Nephron progenitor cell (in vitro differentiated cells): ENCODE measurements at regions not wholly inside any gene's neighbourhood (a gene's known extent, or its start where the extent isn't known, plus 50 kb on each side); places are given as distances from the start of the nearest gene placed in this dataset.
"Not testable (repeated sequence)": the region's sequence is repeated elsewhere in the genome, so short reads cannot be mapped to it uniquely, and the experiment has no call there.

ENCODE experiments used
- DNase-seq: peaks from one replicate; pipeline ENCODE4 v3.0.0; 2021
- H3K27ac Mint-ChIP-seq: 2 replicates; pipeline ENCODE4 v1.8.0; 2021; ENCODE audit warnings: mild to moderate bottlenecking, moderate library complexity, mixed read lengths
- H3K27me3 Mint-ChIP-seq: 2 replicates; pipeline ENCODE4 v1.8.0; 2021; ENCODE audit warnings: mild to moderate bottlenecking, low read depth, mixed read lengths; ENCODE audit not compliant: poor library complexity
- H3K36me3 Mint-ChIP-seq: 2 replicates; pipeline ENCODE4 v1.8.0; 2021; ENCODE audit warnings: low read depth, mixed read lengths
- H3K4me1 Mint-ChIP-seq: 2 replicates; pipeline ENCODE4 v1.8.0; 2021; ENCODE audit warnings: mixed read lengths
- H3K4me3 Mint-ChIP-seq: 2 replicates; pipeline ENCODE4 v1.8.0; 2021; ENCODE audit warnings: mild to moderate bottlenecking, moderate library complexity, mixed read lengths
- H3K9me3 Mint-ChIP-seq: 2 replicates; pipeline ENCODE4 v1.8.0; 2021; ENCODE audit warnings: mild to moderate bottlenecking, moderate library complexity, mixed read lengths

GRCh38 chr9:41839786-41840185 lies 289.4 kb downstream of the CNTNAP3B start:
- not testable (repeated sequence) for H3K27ac Mint-ChIP-seq, H3K9me3 Mint-ChIP-seq, H3K4me1 Mint-ChIP-seq, DNase-seq, H3K36me3 Mint-ChIP-seq, H3K4me3 Mint-ChIP-seq, H3K27me3 Mint-ChIP-seq

GRCh38 chr9:41838953-41839352 lies 290.3 kb downstream of the CNTNAP3B start:
- not testable (repeated sequence) for H3K9me3 Mint-ChIP-seq, H3K27me3 Mint-ChIP-seq, H3K4me3 Mint-ChIP-seq, H3K27ac Mint-ChIP-seq, H3K4me1 Mint-ChIP-seq, H3K36me3 Mint-ChIP-seq, DNase-seq

GRCh38 chr9:41838562-41838851 lies 290.7 kb downstream of the CNTNAP3B start:
- not testable (repeated sequence) for H3K27me3 Mint-ChIP-seq, H3K4me1 Mint-ChIP-seq

DNA sequence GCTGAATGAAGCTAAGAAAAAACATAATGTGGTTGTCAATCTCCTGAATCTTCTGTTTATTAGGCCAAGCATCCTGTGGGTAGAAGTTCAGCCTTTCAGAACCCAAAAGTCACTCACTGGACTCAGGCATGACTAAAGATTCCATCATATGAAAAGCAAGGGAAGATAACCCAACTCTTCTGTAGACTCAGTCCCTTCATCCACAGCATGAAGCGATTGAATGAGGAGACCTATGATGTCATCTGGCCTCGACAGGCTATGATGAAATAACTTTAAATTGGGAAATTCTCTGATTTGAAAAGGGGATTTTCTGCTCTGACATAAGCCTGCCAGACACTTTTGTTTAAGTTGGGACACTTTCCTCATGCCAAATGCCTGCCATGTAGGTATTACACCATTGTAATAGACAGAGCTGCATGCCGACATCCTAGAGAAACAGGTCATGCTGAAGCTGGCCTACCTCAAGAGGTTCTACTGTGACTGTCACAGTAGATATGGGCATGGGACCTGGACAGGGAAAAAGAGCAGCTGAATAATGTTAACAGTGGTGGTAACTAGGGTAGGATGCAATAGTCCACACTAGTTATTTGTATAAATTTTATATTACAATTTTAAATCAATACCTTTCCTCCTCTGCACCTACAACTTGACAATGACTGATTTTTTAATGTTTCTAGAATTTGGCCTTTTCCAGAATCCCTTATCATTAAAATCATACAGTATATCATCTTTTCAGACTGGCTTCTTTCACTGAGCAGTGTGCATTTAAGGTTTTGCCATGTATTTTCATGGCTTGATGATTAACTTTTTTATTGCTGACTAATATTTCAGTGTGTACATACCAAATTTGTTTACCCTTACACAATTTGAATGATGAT lies 291.3 kb downstream of the CNTNAP3B start:
- not testable (repeated sequence) for H3K27ac Mint-ChIP-seq, H3K9me3 Mint-ChIP-seq, H3K4me1 Mint-ChIP-seq, H3K36me3 Mint-ChIP-seq, DNase-seq, H3K27me3 Mint-ChIP-seq, H3K4me3 Mint-ChIP-seq

More at GRCh38 chr9:41838562-41838851, 290.7 kb downstream of the CNTNAP3B start:
- DNase-seq, H3K27ac Mint-ChIP-seq, H3K4me3 Mint-ChIP-seq, H3K9me3 Mint-ChIP-seq, H3K36me3 Mint-ChIP-seq: not testable (repeated sequence)

DNA sequence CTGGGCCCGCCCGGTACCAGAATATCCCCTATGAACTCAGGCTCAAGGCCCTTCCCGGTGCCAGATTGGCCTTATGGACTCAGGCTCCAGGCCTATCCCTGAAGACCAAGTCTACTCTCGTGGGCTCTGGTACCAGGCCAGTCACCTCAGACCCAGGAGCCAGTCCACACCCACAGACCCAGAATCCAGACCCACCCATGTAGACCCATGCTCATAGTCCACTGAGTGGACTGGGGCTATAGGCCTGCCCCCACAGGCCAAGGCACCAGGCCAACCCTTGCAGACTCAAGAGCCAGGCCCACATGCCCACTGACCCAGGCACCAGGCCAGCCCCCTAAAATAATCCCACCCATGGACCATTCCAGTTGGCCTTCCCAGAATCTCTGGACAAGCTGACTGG lies 296.1 kb downstream of the CNTNAP3B start:
- not testable (repeated sequence) for H3K4me3 Mint-ChIP-seq, H3K36me3 Mint-ChIP-seq, H3K27ac Mint-ChIP-seq, H3K4me1 Mint-ChIP-seq, DNase-seq, H3K9me3 Mint-ChIP-seq, H3K27me3 Mint-ChIP-seq

DNA sequence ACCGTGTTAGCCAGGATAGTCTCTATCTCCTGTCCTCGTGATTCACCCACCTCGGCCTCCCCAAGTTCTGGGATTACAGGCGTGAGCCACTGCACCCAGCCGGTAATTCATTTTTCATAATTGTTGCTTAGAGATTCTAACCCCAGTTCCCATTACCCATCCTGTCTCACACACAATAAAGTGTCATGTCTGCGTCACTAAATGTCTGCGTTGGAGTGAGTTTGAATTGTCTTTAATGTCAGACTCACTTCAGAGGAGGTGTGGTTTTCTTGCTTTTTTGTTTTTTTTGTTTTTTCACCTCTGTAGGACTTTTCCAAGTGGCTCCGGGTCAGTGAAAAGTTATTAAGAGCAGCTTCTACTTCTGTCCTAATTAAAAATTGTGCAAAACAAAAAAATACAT lies 304.5 kb downstream of the CNTNAP3B start:
- H3K9me3 Mint-ChIP-seq, H3K4me3 Mint-ChIP-seq, H3K4me1 Mint-ChIP-seq, H3K36me3 Mint-ChIP-seq, H3K27ac Mint-ChIP-seq, DNase-seq, H3K27me3 Mint-ChIP-seq: not testable (repeated sequence)

- not testable (repeated sequence) for H3K36me3 Mint-ChIP-seq, H3K4me3 Mint-ChIP-seq, H3K27me3 Mint-ChIP-seq, H3K4me1 Mint-ChIP-seq, DNase-seq, H3K27ac Mint-ChIP-seq
- peaks cover 26% of the 10 kb centered on the region for H3K9me3 Mint-ChIP-seq
Measured at GRCh38 chr9:41802706-41803105, 326.5 kb downstream of the CNTNAP3B start.

GRCh38 chr9:41798684-41799083 lies 330.5 kb downstream of the CNTNAP3B start:
- not testable (repeated sequence) for H3K27me3 Mint-ChIP-seq, H3K4me3 Mint-ChIP-seq, H3K4me1 Mint-ChIP-seq, H3K36me3 Mint-ChIP-seq, H3K27ac Mint-ChIP-seq, DNase-seq
- H3K9me3 Mint-ChIP-seq: peaks cover 17% of the 10 kb centered on the region

- H3K36me3 Mint-ChIP-seq, H3K9me3 Mint-ChIP-seq, H3K27me3 Mint-ChIP-seq, DNase-seq: not testable (repeated sequence)
- H3K4me3 Mint-ChIP-seq: peak overlapping the region; percentile 5
- peak overlapping the region; percentile 36 for H3K27ac Mint-ChIP-seq
- peaks cover 23% of the 10 kb centered on the region for H3K4me1 Mint-ChIP-seq
Measured at GRCh38 chr9:41790719-41791363, 338.4 kb downstream of the CNTNAP3B start.

DNA sequence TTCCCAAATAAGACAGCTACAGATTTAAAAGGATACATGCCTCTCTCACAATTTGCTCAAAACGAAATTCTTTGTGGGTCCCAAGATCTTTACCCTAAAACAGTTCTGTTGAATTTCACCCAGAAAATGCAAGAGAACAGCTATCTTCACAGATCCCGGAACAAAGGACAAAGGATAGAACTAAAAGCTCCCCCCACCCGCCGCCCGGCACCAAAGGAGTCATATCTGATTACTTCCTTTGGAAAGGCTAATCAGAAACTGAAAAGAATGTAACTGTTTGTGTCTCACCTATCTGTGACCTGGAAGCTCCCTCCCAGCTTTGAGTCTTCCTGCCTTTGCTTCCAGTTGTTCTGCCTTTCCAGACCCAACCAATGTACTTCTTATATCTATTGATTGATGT lies 339.2 kb downstream of the CNTNAP3B start:
- H3K36me3 Mint-ChIP-seq, H3K4me3 Mint-ChIP-seq, DNase-seq, H3K9me3 Mint-ChIP-seq, H3K27me3 Mint-ChIP-seq: not testable (repeated sequence)
- H3K27ac Mint-ChIP-seq: peak overlapping the region; percentile 53
- peaks cover 23% of the 10 kb centered on the region for H3K4me1 Mint-ChIP-seq

GRCh38 chr9:41789387-41789786 lies 339.8 kb downstream of the CNTNAP3B start:
- H3K27me3 Mint-ChIP-seq, DNase-seq, H3K4me3 Mint-ChIP-seq, H3K36me3 Mint-ChIP-seq, H3K9me3 Mint-ChIP-seq, H3K27ac Mint-ChIP-seq: not testable (repeated sequence)
- peaks cover 23% of the 10 kb centered on the region for H3K4me1 Mint-ChIP-seq

- not testable (repeated sequence) for H3K27ac Mint-ChIP-seq, DNase-seq, H3K4me3 Mint-ChIP-seq, H3K9me3 Mint-ChIP-seq, H3K36me3 Mint-ChIP-seq, H3K27me3 Mint-ChIP-seq
- peaks cover 23% of the 10 kb centered on the region for H3K4me1 Mint-ChIP-seq
Measured at GRCh38 chr9:41787951-41788350, 341.3 kb downstream of the CNTNAP3B start.

DNA sequence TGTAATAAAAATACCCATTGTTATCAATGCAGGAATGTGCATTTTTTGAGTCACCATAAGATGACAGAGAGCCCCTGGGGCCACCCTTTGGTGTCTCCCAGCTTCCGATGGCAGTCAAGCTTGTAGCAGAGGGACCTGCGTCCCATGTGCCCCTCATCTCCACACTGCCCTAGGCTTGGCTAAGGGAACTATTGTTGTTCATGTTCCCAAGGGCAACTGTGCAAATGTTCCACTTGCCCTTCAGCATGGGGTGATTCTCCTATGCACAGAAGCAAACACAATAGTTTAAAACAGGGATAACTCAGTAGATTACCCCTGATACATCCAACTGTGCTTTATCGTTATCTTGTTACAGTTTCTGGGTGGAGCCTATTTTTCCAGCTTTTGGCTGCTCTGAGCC lies 342.0 kb downstream of the CNTNAP3B start:
- H3K4me3 Mint-ChIP-seq, DNase-seq, H3K27me3 Mint-ChIP-seq, H3K36me3 Mint-ChIP-seq, H3K27ac Mint-ChIP-seq, H3K9me3 Mint-ChIP-seq: not testable (repeated sequence)
- peaks cover 23% of the 10 kb centered on the region for H3K4me1 Mint-ChIP-seq

DNA sequence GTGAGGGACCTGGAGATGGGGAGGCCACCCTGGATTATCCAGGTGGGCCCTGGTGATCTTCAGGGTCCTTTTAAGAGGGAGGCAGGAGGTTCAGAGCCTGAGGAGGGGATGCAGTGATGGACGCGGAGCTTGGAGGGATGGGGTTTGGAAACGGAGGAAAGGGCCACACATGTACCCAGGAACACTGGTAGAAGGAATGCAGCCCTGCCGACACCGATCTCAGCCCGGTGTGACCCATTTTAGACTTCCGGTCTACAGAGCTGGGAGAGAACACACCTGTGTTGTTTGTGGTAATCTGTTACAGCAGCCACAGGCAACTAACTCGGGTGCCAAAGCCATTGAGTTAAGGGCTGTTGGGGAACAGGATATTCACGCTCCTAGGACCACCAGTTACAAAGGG lies 345.2 kb downstream of the CNTNAP3B start:
- H3K36me3 Mint-ChIP-seq, H3K27me3 Mint-ChIP-seq, H3K4me3 Mint-ChIP-seq, H3K27ac Mint-ChIP-seq, H3K9me3 Mint-ChIP-seq, H3K4me1 Mint-ChIP-seq, DNase-seq: not testable (repeated sequence)
